NCI-H345 treated with DMSO at 0.1 percent for 48 hours (cell line): ENCODE measurements at regions not wholly inside any gene's neighbourhood (a gene's known extent, or its start where the extent isn't known, plus 50 kb on each side); places are given as distances from the start of the nearest gene placed in this dataset.
"Not testable (repeated sequence)": the region's sequence is repeated elsewhere in the genome, so short reads cannot be mapped to it uniquely, and the experiment has no call there.

Source experiments
- DNase-seq: peaks from one replicate; lab custom pipeline; 2025; ENCODE audit not compliant: unreplicated experiment; lab: John Stamatoyannopoulos, UW

DNA sequence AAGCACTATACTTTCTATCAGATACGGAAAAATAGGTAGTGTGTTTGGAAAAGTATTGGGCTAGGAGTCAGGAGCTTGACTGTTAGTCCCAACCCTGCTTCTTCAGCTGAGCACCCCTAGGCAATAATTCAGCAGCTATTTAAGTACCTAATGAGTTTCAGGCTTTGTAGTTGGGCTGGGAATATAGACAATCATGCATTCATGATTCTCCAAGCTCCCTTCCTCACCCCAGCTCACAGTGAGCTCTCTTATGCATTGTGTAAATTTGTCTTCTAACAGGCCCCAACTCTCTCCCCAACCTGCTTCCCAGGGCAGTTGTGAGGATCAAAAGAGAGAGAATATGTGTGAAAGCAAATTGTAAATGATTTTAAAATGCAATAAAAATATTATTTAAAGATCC lies 201.2 kb downstream of the MSX2 start:
- no peak for DNase-seq

- DNase-seq, result no peak
These were observed 198.6 kb downstream of the MSX2 start for GRCh38 chr5:174922955-174923354.

DNA sequence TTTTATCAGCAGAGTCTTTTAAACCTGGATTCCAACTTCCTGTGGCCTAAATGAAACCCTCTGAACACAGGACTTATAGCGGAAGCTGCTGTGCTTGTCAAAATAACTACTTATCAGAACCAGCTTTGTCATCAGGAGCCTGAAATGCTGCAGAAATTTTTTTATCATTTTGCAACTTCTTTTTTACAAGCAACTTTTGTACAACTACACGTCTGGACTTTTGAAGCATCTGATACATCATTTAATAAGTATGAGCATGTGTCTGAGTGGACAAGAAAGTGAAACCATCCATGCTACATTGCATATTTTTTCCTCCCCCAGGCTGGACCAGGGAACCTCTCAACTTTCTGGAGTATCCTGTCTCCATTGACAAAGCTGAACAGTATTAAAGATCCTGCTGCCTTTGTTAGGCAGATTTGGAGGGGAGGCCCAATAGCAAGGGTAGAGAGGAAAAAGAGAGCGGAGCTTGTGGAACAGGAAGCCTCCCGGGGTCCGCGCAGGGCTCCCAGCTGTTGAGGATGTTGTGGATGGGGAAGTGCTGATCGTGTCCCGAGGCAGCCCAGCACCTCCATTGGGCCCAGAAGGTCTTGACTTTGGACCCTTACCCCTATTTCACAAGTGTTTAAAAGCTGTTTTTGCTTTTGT lies 196.6 kb downstream of the MSX2 start:
- DNase-seq, result no peak

- DNase-seq, result no peak
These were observed 195.0 kb downstream of the MSX2 start for GRCh38 chr5:174919351-174919750.

DNA sequence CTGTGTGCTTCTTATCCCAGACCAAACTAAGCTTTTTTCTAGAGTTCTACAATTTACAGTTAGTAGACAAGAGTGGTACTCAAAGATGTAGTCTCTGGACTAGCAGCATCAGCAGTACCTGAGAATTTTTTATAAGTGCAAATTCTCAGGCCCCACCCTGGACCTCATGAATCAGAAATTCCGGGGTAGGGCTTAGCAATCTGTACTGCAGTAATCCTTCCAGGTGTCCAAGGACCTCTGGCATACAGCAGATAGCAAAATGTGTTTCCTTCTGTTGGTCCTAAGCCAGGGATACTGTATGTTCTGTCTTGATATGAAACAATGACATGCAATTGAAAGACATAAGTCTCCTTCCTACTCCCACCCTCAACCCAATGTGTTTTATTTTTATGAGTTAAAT lies 194.3 kb downstream of the MSX2 start:
- DNase-seq, result no peak

DNA sequence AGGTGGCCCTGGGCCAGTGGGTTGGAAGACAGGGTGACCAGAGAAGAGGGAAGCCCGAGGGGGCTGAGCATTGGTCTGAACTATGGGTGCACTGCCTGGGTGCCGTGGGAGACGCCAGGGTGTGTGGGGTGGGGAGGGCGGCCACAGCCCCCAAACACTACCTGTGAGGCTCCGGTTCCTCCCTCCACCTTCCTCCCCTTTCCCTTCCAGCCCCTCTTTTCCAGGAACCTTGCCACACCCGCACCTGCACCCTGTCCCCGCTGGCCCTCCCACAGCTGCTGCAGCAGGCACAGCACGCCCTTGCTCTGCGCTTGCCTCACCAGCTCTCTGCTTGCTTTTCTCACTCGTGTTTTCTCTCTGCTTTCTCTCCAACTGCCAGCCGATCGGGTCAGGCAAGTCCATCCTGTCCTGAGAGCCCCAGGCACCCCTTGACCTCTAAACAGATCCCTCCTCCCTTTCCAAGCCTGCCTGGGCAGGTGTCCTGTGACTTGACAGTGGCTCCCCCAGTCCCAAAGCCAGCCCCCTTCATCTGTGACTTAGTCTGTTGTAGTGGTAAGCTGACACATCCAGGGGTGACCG lies 193.7 kb downstream of the MSX2 start:
- DNase-seq, result no peak

DNA sequence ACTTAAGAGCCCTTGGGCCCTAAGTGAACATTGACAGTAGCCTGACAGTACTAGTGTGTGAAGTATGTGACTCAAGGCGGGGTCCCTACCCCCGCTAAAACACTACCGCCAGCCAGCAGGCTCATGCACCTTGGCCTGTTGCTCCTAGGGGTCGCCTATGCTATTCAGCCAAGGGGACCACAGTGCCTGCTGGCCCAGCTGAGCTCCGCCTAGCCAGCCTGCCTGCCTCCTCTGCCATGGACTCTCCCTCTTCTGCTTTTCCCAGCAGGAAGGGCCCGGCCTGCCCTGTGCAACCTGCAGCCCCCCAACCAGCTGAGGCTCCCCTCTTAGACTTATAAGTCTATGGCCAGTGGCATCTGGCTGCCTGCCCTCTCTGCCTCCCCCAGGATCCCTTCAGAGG lies 193.1 kb downstream of the MSX2 start:
- DNase-seq, result not testable (repeated sequence)

DNA sequence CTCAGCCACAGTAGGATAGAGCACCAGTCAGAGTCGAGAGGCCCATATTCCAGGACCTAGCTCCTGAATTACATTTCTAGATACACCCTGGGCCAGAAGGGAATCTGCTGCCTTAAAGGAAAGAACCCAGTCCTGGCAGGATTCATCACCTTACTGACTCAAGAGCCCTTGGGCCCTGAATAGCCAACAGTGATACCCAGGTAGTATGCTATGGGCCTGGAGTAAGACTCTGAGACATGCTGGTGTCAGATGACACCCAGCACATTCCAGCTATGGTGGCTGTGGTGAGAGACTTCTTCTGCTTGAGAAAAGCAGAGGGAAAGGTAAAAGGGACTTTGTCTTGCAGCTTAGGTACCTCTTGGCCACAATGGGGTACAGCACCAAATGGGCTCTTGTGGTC lies 192.5 kb downstream of the MSX2 start:
- not testable (repeated sequence) for DNase-seq

- no peak for DNase-seq
These were observed 191.8 kb downstream of the MSX2 start for GRCh38 chr5:174916227-174916626.

GRCh38 chr5:174911118-174911517 lies 186.7 kb downstream of the MSX2 start:
- no peak for DNase-seq

- peak; percentile 35 for DNase-seq
These were observed 185.9 kb downstream of the MSX2 start for GRCh38 chr5:174910245-174910737.

- no peak for DNase-seq
These were observed 178.9 kb downstream of the MSX2 start for GRCh38 chr5:174903172-174903732.

DNA sequence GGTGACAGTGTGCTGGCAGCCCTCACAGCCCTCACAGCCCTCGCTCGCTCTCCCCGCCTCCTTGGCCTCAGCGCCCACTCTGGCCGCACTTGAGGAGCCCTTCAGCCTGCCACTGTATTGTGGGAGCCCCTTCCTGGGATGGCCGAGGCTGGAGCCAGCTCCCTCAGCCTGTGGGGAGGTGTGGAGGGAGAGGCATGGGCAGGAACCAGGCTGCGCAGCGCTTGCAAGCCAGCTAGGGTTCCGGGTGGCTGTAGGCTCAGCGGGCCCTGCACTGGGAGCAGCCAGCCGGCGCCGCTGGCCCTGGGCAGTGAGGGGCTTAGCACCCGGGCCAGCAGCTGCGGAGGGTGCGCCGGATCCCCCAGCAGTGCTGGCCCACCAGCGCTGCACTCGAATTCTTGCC lies 177.0 kb downstream of the MSX2 start:
- DNase-seq, result no peak

DNA sequence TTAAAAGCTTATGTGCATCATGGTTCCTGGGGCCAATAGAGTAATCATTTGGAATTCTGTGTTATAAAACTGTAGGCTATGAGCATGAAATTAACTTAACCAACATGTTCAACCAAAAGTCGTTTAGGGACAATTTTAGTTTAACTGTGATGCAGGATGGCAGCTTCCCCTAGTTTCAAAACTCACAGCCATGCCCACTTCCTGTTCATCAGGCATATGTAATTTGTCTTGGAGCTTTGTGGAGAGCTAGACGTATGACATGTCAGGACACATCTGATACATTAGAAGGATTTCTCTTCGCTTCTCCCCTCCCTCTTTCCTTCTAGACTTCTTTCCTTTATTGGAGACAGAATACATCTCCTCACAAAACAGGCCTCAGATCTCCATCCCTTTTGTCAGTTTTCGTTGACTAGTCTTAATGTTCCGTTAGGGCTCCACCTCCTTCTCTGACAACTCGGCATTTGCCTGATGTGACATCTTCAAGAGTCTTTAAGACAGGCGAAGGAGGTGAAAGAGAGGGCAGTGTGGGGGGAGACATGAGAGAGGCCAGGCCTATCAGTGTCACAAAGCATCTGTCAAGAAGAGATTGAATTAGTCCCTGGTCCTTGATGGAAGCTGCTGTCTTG lies 176.0 kb downstream of the MSX2 start:
- DNase-seq, result no peak

GRCh38 chr5:174897281-174897950 lies 173.0 kb downstream of the MSX2 start:
- DNase-seq, result no peak

- DNase-seq, result no peak
These were observed 171.0 kb downstream of the MSX2 start for GRCh38 chr5:174895360-174895759.

- DNase-seq, result no peak
These were observed 168.4 kb downstream of the MSX2 start for GRCh38 chr5:174892742-174893141.

GRCh38 chr5:174880412-174881200 lies 156.2 kb downstream of the MSX2 start:
- not testable (repeated sequence) for DNase-seq

GRCh38 chr5:174877987-174878386 lies 153.6 kb downstream of the MSX2 start:
- DNase-seq, result no peak

- no peak for DNase-seq
These were observed 147.9 kb downstream of the MSX2 start for GRCh38 chr5:174872271-174872670.

DNA sequence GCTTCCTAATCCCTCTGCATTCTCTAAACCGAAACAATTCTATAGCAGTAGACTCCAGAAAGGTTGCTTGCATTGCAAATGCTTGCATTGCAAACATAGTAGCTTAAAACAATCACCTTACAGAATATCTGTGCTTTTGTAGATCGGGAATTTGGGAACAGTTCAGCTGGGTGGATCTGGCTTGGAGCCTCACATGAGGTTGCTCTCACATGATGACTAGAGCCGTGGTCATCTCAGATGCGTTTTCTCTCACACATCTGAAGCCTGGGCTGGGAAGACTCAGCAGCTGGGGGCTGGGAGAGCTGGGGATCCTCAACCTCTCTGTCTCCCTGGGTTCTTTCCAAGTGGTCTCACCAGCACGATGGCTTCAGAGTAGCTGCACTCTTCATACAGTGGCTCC lies 127.8 kb downstream of the MSX2 start:
- no peak for DNase-seq
